IMR-90 (cell line): ENCODE measurements at regions not wholly inside any gene's neighbourhood (a gene's known extent, or its start where the extent isn't known, plus 50 kb on each side); places are given as distances from the start of the nearest gene placed in this dataset.

ENCODE experiments used
- ATAC-seq: fragments of 200-7000 bp; cut with Tn5 transposase; 2 replicates; pipeline ENCODE4 v1.9.1; 2020; ENCODE audit warnings: low read depth, mild to moderate bottlenecking, moderate library complexity
- BruUV-seq: library from RNA; stranded (reverse); fragments of 400-500 nt; replicated peaks from 2 replicates; lab custom pipeline; 2021; lab: Mats Ljungman, UMichigan
- CTCF ChIA-PET: fragments of 300-600 bp; formaldehyde crosslinking; extraction: SDS; loops from one replicate; lab custom pipeline; 2021; ENCODE audit warnings: antibody characterized with exemption; lab: Yijun Ruan, JAX
- POLR2A ChIA-PET: fragments of 300-600 bp; sonication (Branson Sonifier 250); formaldehyde crosslinking; loops from one replicate; lab custom pipeline; 2022; ENCODE audit warnings: antibody characterized with exemption; ENCODE audit not compliant: unreplicated experiment; lab: Charles Lee
- DNase-seq: peaks from one replicate; pipeline ENCODE4 v3.0.0; 2013
- H2AFZ ChIP-seq: replicated peaks from 2 replicates; pipeline ENCODE3; 2013; ENCODE audit warnings: low read length, mild to moderate bottlenecking; ENCODE audit not compliant: poor library complexity
- H2AK5ac ChIP-seq: 2 replicates; pipeline ENCODE4 v1.6.1; 2013; ENCODE audit warnings: low read depth, low read length, inconsistent platforms
- H2AK9ac ChIP-seq: replicated peaks from 2 replicates; pipeline ENCODE3; 2013; ENCODE audit warnings: mild to moderate bottlenecking, low read depth, low read length, moderate library complexity; ENCODE audit not compliant: poor library complexity
- H2BK120ac ChIP-seq: 2 replicates; pipeline ENCODE4 v1.6.1; 2013; ENCODE audit warnings: low read depth, low read length, inconsistent platforms
- H2BK15ac ChIP-seq: 3 replicates; pipeline ENCODE4 v1.6.1; 2013; ENCODE audit warnings: low read depth, low read length, inconsistent platforms
- H2BK20ac ChIP-seq: 2 replicates; pipeline ENCODE4 v1.6.1; 2013; ENCODE audit warnings: low read depth, mild to moderate bottlenecking, inconsistent platforms, low read length, moderate library complexity
- H2BK5ac ChIP-seq: 2 replicates; pipeline ENCODE4 v1.6.1; 2013; ENCODE audit warnings: mild to moderate bottlenecking, low read depth, low read length, inconsistent platforms; ENCODE audit not compliant: poor library complexity, severe bottlenecking
- H3K14ac ChIP-seq: replicated peaks from 2 replicates; pipeline ENCODE4 v1.6.1; 2013; ENCODE audit warnings: low read depth, low read length, inconsistent platforms
- H3K18ac ChIP-seq: 2 replicates; pipeline ENCODE4 v1.6.1; 2013; ENCODE audit warnings: low read depth, low read length, control low read depth
- H3K23ac ChIP-seq: 2 replicates; pipeline ENCODE4 v1.6.1; 2013; ENCODE audit warnings: low read depth, low read length, inconsistent platforms
- H3K27ac ChIP-seq: 2 replicates; pipeline ENCODE4 v1.5.1; 2013; ENCODE audit warnings: mild to moderate bottlenecking, control low read depth, low read length; ENCODE audit not compliant: insufficient read depth
- H3K27me3 ChIP-seq: 2 replicates; pipeline ENCODE4 v1.6.1; 2013; ENCODE audit warnings: low read length; ENCODE audit not compliant: control insufficient read depth, insufficient read depth
- H3K36me3 ChIP-seq: 2 replicates; pipeline ENCODE4 v1.6.1; 2013; ENCODE audit warnings: low read length, mixed read lengths; ENCODE audit not compliant: control insufficient read depth, insufficient read depth
- H3K4ac ChIP-seq: 2 replicates; pipeline ENCODE4 v1.6.1; 2013; ENCODE audit warnings: low read depth, low read length, inconsistent platforms
- H3K4me1 ChIP-seq: 2 replicates; pipeline ENCODE4 v1.6.1; 2013; ENCODE audit warnings: low read length, mixed read lengths; ENCODE audit not compliant: control insufficient read depth, insufficient read depth
- H3K4me2 ChIP-seq: 2 replicates; pipeline ENCODE4 v1.6.1; 2013; ENCODE audit warnings: low read depth, mild to moderate bottlenecking, control low read depth, low read length, moderate library complexity
- H3K4me3 ChIP-seq: 2 replicates; pipeline ENCODE4 v1.5.1; 2013; ENCODE audit warnings: low read depth, mild to moderate bottlenecking, control low read depth, low read length, moderate library complexity; ENCODE audit not compliant: insufficient read depth
- H3K56ac ChIP-seq: 2 replicates; pipeline ENCODE4 v1.6.1; 2013; ENCODE audit warnings: low read length, inconsistent platforms; ENCODE audit not compliant: insufficient read depth; ENCODE audit errors: extremely low read depth
- H3K79me1 ChIP-seq, 2 experiments: 2 replicates each; pipeline ENCODE4 v1.6.1; 2013; ENCODE audit warnings: low read length in 2 of 2, inconsistent platforms in 1 of 2, low read depth in 1 of 2
- H3K9ac ChIP-seq: 2 replicates; pipeline ENCODE4 v1.6.1; 2013; ENCODE audit warnings: low read depth, low read length, control low read depth
- H3K9me1 ChIP-seq: 2 replicates; pipeline ENCODE4 v1.6.1; 2013; ENCODE audit warnings: low read length, inconsistent platforms; ENCODE audit not compliant: insufficient read depth
- H3K9me3 ChIP-seq: 2 replicates; pipeline ENCODE4 v1.6.1; 2013; ENCODE audit warnings: low read length; ENCODE audit not compliant: control insufficient read depth, insufficient read depth
- H4K20me1 ChIP-seq: 2 replicates; pipeline ENCODE4 v1.6.1; 2013; ENCODE audit warnings: low read length, inconsistent platforms; ENCODE audit not compliant: insufficient read depth
- H4K5ac ChIP-seq: 2 replicates; pipeline ENCODE4 v1.6.1; 2013; ENCODE audit warnings: mild to moderate bottlenecking, low read depth, low read length, control low read depth
- H4K8ac ChIP-seq, 2 experiments: 2 replicates each; pipeline ENCODE4 v1.6.1; 2013; ENCODE audit warnings: low read depth in 2 of 2, low read length in 2 of 2, control low read depth in 1 of 2, inconsistent platforms in 1 of 2
- H4K91ac ChIP-seq: 2 replicates; pipeline ENCODE4 v1.6.1; 2013; ENCODE audit warnings: low read depth, low read length, inconsistent platforms; ENCODE audit not compliant: insufficient read depth
- MAFK ChIP-seq: IDR thresholded peaks from 2 replicates; pipeline ENCODE4 v1.6.1; 2012; ENCODE audit warnings: low read depth, low read length, improper control_type of control experiment
- WGBS, 2 experiments: methylation state at CpG; one replicate each; pipeline versions ENCODE4 v1.1.5 to v1.1.7; 2013; ENCODE audit warnings: missing lambda C conversion rate in 2 of 2; ENCODE audit not compliant: insufficient read length in 1 of 2; ENCODE audit errors: extremely low coverage in 2 of 2; 5-methylcytosine and 5-hydroxymethylcytosine counted together
- dilution Hi-C: fragments of 300-500 bp; cut with HindIII; formaldehyde crosslinking; loops from one replicate; pipeline ENCODE4 v1.14.3; 2018; ENCODE audit warnings: low sequenced_read_pairs; ENCODE audit not compliant: unreplicated experiment
- in situ Hi-C: fragments of 300-500 bp; cut with MboI; formaldehyde crosslinking; loops from 3 replicates; pipeline ENCODE4 v1.14.3; 2019; ENCODE audit warnings: low sequenced_read_pairs, inconsistent platforms, mixed read lengths
- intact Hi-C: fragments of 100-400 bp; cut with micrococcal nuclease; formaldehyde crosslinking; loops from 2 replicates; pipeline ENCODE4 v1.10.0; 2022
- TF ChIP-seq, protein P1 (sequence below): fragments of 150-350 bp; IDR thresholded peaks from 2 replicates; pipeline ENCODE4 v1.6.1; 2016; ENCODE audit warnings: low read depth, mild to moderate bottlenecking, low read length, moderate library complexity, borderline replicate concordance

DNA sequence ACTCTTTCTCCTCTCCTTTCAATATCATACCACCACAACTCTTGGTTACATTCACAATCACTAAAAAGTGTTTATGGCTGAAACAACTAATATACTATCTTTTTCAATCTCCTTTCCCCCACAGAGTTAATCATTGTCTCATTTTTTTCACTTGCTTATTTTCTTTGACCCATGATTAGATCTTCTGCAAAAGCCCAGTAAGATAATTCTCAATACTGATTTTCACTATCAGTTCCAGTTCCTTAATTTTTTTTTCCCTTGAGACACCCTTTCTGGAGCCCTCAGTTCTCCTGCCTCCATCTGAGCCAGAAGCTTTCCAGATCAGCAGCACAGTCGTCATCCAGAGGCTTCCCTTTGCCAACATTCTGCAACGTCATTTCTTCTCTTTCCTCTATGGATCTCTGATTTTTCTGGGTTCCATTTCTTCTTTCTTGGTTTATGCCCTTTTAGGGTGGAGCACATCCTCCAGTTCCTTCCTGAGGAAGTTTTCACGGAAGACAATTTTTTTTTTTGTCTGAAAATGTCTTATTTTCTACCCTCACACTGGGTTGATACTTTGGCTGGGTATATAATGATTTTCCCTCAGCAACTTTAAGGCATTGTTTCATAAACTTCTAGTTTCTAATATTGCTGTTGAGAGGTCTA lies 88.7 kb upstream of the C15orf39 start:
- no peaks in the 10 kb centered on the region for H3K36me3 ChIP-seq
- H3K9me1 ChIP-seq: peaks cover 10% of the 10 kb centered on the region
- TF ChIP-seq MAFK: no peak
- TF ChIP-seq, protein P1, sequence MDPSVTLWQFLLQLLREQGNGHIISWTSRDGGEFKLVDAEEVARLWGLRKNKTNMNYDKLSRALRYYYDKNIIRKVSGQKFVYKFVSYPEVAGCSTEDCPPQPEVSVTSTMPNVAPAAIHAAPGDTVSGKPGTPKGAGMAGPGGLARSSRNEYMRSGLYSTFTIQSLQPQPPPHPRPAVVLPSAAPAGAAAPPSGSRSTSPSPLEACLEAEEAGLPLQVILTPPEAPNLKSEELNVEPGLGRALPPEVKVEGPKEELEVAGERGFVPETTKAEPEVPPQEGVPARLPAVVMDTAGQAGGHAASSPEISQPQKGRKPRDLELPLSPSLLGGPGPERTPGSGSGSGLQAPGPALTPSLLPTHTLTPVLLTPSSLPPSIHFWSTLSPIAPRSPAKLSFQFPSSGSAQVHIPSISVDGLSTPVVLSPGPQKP: no peak
- H3K4me3 ChIP-seq: no peak overlapping the region
- H2BK15ac ChIP-seq: no peak overlapping the region
- H2BK120ac ChIP-seq: no peak overlapping the region
- H3K18ac ChIP-seq: no peak overlapping the region
- H3K79me1 ChIP-seq: no peaks in the 10 kb centered on the region
- no peak overlapping the region for H4K5ac ChIP-seq
- POLR2A ChIA-PET: no interaction called here
- no peak overlapping the region for H4K8ac ChIP-seq
- dilution Hi-C loops (no loop called here), in situ Hi-C loops (no loop called here), intact Hi-C loops (no loop called here)
- H2AFZ ChIP-seq: no peak overlapping the region
- H2BK20ac ChIP-seq: no peak overlapping the region
- H3K9me3 ChIP-seq: no peaks in the 10 kb centered on the region
- H4K91ac ChIP-seq: no peak overlapping the region
- H4K20me1 ChIP-seq: peaks cover 6% of the 10 kb centered on the region
- H3K56ac ChIP-seq: no peak overlapping the region
- CTCF ChIA-PET: no interaction called here
- no peak overlapping the region for H3K4ac ChIP-seq
- no peak overlapping the region for H2AK5ac ChIP-seq
- no peak overlapping the region for H3K14ac ChIP-seq
- no peak overlapping the region for H3K4me2 ChIP-seq
- H3K27ac ChIP-seq: no peak overlapping the region
- peaks cover 12% of the 10 kb centered on the region for H3K27me3 ChIP-seq
- no peak for ATAC-seq
- no peak overlapping the region for H2AK9ac ChIP-seq
- peaks cover 9% of the 10 kb centered on the region for H3K4me1 ChIP-seq
- WGBS, 2 experiments: 67% methylated on average over 1 of the region's 3 CpGs; no CpG with 5 or more reads in 1 of the 2 experiments
- no TSS peak for BruUV-seq
- DNase-seq: no peak
- no peak overlapping the region for H3K9ac ChIP-seq
- no peak overlapping the region for H2BK5ac ChIP-seq
- no peak overlapping the region for H3K23ac ChIP-seq
